ENCODE measurements at regions not wholly inside any gene's neighbourhood (a gene's known extent, or its start where the extent isn't known, plus 50 kb on each side); places are given as distances from the start of the nearest gene placed in this dataset.

DNA sequence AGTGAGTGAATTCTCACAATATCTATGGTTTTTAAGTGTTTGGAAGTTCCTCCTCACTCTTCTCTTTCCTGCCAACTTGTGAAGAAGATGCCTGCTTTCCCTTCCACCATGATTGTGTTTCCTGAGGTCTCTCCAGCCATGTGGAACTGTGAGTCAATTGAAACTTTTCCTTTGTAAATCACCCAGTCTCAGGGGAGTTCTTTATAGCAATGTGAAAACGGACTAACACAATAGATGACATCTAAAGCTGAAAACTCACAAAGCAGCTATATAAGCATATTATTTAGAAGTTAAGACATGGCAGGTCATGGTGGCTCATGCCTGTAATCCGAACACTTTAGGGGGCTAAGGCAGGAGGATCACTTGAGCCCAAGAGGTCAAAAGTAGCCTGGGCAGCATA lies 130.2 kb downstream of the ARRDC3 start:
- Histone ChIP-seq H3K36me3 (ENCODE audit: low read depth, missing control alignments) (no peaks in the 10 kb centered on the region), H3K4me3 (no peak overlapping the region), H3K9me3 (no peaks in the 10 kb centered on the region), H3K27ac (no peak overlapping the region), H3K27me3 (no peaks in the 10 kb centered on the region), H3K4me1 (no peaks in the 10 kb centered on the region)
- intact Hi-C loops (cut with DNase I; ENCODE audit: low total_unique reads), result no loop called here
- WGBS, 2 donors, result 89% methylated on average over 2 of the region's 2 CpGs
- DNase-seq, result no peak
- TF ChIP-seq, protein P1, sequence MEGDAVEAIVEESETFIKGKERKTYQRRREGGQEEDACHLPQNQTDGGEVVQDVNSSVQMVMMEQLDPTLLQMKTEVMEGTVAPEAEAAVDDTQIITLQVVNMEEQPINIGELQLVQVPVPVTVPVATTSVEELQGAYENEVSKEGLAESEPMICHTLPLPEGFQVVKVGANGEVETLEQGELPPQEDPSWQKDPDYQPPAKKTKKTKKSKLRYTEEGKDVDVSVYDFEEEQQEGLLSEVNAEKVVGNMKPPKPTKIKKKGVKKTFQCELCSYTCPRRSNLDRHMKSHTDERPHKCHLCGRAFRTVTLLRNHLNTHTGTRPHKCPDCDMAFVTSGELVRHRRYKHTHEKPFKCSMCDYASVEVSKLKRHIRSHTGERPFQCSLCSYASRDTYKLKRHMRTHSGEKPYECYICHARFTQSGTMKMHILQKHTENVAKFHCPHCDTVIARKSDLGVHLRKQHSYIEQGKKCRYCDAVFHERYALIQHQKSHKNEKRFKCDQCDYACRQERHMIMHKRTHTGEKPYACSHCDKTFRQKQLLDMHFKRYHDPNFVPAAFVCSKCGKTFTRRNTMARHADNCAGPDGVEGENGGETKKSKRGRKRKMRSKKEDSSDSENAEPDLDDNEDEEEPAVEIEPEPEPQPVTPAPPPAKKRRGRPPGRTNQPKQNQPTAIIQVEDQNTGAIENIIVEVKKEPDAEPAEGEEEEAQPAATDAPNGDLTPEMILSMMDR (IDR thresholded peaks at IDR 0.05), result no peak
- TF ChIP-seq POLR2A (IDR thresholded peaks at IDR 0.05), result no peak

DNA sequence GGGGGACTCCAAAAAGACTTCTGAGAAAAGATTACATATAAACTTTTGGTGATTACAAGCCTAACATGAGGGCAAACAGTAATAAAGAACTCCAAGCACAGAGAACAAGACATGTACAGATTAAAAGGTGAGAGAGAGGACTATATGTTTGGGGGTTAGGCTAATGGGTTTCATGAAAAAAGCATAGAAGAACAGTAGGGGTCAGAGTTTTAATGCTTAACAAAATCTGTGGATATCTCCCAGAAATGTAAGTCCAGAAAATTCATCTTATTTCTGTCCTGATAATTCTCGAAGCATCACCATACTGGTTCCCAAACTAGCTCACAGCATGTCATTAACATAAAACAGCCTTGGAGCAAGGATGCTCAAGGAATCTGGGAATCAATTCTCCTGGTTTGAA lies 137.2 kb downstream of the ARRDC3 start:
- Histone ChIP-seq H3K36me3 (ENCODE audit: low read depth, missing control alignments) (no peaks in the 10 kb centered on the region), H3K4me1 (no peaks in the 10 kb centered on the region), H3K4me3 (no peak overlapping the region), H3K27me3 (no peaks in the 10 kb centered on the region), H3K9me3 (no peaks in the 10 kb centered on the region), H3K27ac (no peak overlapping the region)
- TF ChIP-seq, protein P1 (IDR thresholded peaks at IDR 0.05), result no peak
- no peak for TF ChIP-seq POLR2A (IDR thresholded peaks at IDR 0.05)
- WGBS, 2 donors, result 96 to 97% methylated on average over 1 of the region's 1 CpG
- intact Hi-C loops (cut with DNase I; ENCODE audit: low total_unique reads), result no loop called here
- DNase-seq, result no peak

DNA sequence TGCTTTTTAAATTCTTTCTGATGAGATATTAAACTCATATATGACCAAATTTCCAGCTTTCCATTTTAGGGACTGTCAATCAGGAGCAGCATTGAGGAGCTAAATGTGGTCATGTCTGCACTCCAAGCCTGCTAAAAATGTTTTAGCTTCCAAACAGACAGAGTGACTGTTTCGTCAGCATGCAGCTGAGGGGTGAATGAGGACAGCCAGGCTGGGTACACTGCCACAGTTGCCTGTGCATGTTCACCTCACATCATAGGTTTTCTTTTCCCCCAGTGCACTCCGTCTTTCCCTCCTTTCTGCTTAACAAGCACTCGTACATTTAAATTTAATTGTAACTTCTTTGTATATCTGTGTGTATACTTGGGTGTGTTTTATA lies 138.1 kb downstream of the ARRDC3 start:
- Histone ChIP-seq H3K4me3 (no peak overlapping the region), H3K27me3 (no peaks in the 10 kb centered on the region), H3K36me3 (ENCODE audit: low read depth, missing control alignments) (no peaks in the 10 kb centered on the region), H3K27ac (no peak overlapping the region), H3K4me1 (no peaks in the 10 kb centered on the region), H3K9me3 (no peaks in the 10 kb centered on the region)
- intact Hi-C loops (cut with DNase I; ENCODE audit: low total_unique reads), result no loop called here
- 50 to 51% methylated on average over 3 of the region's 3 CpGs for WGBS, 2 donors
- TF ChIP-seq, protein P1 (IDR thresholded peaks at IDR 0.05), result no peak
- TF ChIP-seq POLR2A (IDR thresholded peaks at IDR 0.05), result no peak
- no peak for DNase-seq

- intact Hi-C loops (cut with DNase I; ENCODE audit: low total_unique reads), result no loop called here
- TF ChIP-seq, protein P1 (IDR thresholded peaks at IDR 0.05), result no peak
- TF ChIP-seq POLR2A (IDR thresholded peaks at IDR 0.05), result no peak
- 82 to 87% methylated on average over 6 of the region's 6 CpGs for WGBS, 2 donors
These were observed 138.6 kb downstream of the ARRDC3 start for GRCh38 chr5:91244380-91245073.

GRCh38 chr5:91243852-91244251 lies 139.3 kb downstream of the ARRDC3 start:
- Histone ChIP-seq H3K9me3 (no peaks in the 10 kb centered on the region), H3K4me3 (no peak overlapping the region), H3K27ac (no peak overlapping the region), H3K27me3 (no peaks in the 10 kb centered on the region), H3K4me1 (no peaks in the 10 kb centered on the region), H3K36me3 (ENCODE audit: low read depth, missing control alignments) (no peaks in the 10 kb centered on the region)
- 64 to 67% methylated on average over 1 of the region's 1 CpG for WGBS, 2 donors
- intact Hi-C loops (cut with DNase I; ENCODE audit: low total_unique reads), result no loop called here
- DNase-seq, result no peak
- TF ChIP-seq POLR2A (IDR thresholded peaks at IDR 0.05), result no peak
- TF ChIP-seq, protein P1 (IDR thresholded peaks at IDR 0.05), result no peak

More at GRCh38 chr5:91244380-91245073, 138.6 kb downstream of the ARRDC3 start:
- Histone ChIP-seq H3K4me1 (no peaks in the 10 kb centered on the region), H3K4me3 (no peak overlapping the region), H3K36me3 (ENCODE audit: low read depth, missing control alignments) (no peaks in the 10 kb centered on the region), H3K27ac (no peak overlapping the region), H3K27me3 (no peaks in the 10 kb centered on the region), H3K9me3 (no peaks in the 10 kb centered on the region)
- DNase-seq, result no peak
